Erythroblast (primary cell): ENCODE measurements at regions not wholly inside any gene's neighbourhood (a gene's known extent, or its start where the extent isn't known, plus 50 kb on each side); places are given as distances from the start of the nearest gene placed in this dataset.
A peak's percentile ranks its signal among the peaks of the same experiment; 100 is the strongest.

ENCODE experiments used
- DNase-seq, 2 experiments: peaks; one replicate each; lab custom pipeline; 2025; lab: John Stamatoyannopoulos, UW
- GATA1 ChIP-seq: IDR thresholded peaks from 2 replicates; pipeline ENCODE4 v1.6.1; 2011; ENCODE audit warnings: low read depth, mild to moderate bottlenecking, control low read depth, low read length, moderate library complexity
- POLR2A ChIP-seq: IDR thresholded peaks from 2 replicates; pipeline ENCODE4 v1.6.1; 2011; ENCODE audit warnings: mild to moderate bottlenecking, low read length

DNA sequence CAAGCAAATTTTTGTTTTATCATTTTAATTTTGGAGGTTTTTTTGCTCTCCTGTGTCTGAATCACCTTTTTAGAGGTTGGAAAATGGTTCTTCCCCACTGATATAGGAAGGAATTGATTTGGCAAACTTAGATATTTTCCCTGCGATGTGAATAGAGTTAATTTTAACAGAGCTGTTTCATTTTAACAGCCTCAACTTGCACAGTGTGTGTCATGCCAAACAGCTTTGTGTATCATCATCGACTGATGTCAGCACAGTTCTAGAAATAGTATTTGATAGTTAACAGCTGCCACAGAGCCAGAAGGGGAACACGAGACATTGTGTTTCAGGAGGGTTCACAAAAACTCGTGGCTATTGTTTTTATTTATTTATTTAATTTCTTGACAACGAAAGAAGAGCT, 243.1 kb upstream of the FOXN3 start:
- DNase-seq, result no peak

GRCh38 chr14:89658977-89659670, 242.1 kb upstream of the FOXN3 start:
- no peak for DNase-seq
- TF ChIP-seq GATA1 (no peak), POLR2A (no peak)

More for the DNA sequence above, 243.1 kb upstream of the FOXN3 start:
- TF ChIP-seq GATA1 (no peak), POLR2A (no peak)

DNA sequence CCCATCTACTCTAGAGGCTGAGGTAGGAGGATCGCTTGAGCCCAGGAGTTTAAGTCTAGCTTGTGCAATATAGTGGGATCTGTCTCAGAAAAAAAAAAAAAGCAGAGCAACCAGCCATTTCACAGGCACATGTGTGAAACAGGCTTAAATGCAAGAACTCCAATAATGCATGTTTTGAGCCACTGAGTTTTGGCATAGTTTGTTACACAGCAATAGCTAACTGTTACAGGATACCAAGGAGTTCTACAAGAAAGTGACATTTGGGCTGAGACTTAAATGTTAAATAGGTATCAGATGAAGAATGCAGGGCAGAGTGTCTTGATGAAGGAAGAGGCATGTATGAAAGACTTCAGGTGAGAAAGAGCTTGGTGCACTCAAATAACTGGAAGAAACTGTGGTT, 240.0 kb upstream of the FOXN3 start:
- DNase-seq, result no peak
- TF ChIP-seq POLR2A (no peak), GATA1 (no peak)

- TF ChIP-seq GATA1, result no peak
- TF ChIP-seq POLR2A, result no peak
- DNase-seq, result no peak
These were observed 238.0 kb upstream of the FOXN3 start for GRCh38 chr14:89654998-89655397.

DNA sequence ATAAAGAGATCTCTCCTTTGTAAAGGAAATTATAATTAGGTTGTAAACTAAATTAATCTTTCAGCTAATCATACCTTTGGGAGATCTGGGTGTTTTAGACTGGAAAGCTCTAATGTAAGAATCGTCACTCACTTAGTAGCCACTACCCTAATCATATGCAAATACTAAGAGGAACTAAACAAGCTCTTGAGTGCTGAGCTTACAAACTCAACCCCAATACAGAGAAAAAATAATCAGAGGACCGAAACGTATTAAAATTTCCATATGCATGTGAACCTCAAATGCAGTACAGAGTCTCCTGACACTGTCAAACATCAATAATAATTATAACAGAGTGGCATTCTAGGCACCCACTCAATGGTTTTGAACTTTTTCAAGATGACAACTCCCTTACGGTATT, 235.3 kb upstream of the FOXN3 start:
- DNase-seq, result no peak
- TF ChIP-seq POLR2A, result no peak
- no peak for TF ChIP-seq GATA1

DNA sequence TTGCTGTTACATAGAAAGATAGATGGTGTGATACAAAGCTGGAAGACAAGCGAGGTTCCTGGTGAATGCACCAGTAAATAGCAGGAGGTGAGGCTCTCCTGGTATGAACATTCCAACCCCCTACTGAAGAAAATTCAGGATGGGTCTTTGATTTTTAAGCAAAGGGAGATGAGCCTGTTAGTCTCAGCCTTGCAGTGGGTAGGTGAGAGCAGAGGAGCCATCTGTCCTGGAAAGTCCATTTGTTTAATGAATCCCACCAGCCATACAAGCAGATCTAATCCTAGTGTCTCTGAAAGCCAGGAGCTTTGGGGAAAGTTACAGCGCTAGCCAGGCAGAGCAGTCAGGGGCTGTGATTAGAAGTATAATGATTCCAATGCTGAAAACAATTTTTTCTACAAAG, 234.8 kb upstream of the FOXN3 start:
- TF ChIP-seq POLR2A, result no peak
- TF ChIP-seq GATA1, result no peak
- DNase-seq, result no peak

DNA sequence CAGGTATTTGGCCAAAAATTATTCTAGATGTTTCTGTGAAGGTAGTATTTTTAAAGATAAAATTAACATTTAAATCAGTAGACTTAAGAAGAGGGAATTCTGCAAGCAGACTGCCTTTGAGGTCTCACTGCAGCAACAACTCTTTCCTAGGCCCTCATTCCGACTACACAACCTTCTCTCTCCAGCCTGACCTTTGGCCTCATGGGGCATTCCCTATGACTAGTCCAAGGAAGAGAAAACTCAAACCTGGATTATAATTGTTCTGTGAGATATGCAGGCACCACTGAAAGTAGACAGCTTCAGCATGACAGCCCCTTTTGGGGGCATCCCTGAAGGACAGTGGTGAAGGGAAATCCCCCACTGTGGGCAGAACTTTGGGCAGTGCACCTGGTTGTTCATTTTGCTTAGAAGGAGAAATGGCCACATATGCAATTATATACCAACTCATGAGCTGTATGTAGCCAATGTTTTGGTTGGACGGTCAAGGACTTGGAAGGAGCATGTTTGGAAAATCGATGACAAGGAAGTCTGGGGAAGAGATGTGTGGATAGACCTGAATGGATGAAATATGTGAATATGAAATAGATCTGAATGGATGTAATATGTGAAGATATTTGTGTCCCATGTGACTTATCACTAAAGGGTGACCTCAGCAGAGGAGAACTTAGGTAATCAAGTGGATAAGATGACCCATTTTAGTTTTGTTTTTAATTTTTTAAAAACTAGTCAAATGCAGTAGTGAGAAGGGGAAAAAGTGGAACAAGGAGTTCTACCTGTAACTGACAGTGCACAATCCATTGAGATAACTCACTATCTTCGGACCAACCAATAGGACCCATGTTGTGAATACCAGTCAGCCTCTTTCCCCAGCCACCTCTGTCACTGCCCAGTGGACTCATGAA, 233.3 kb upstream of the FOXN3 start:
- no peak for DNase-seq

DNA sequence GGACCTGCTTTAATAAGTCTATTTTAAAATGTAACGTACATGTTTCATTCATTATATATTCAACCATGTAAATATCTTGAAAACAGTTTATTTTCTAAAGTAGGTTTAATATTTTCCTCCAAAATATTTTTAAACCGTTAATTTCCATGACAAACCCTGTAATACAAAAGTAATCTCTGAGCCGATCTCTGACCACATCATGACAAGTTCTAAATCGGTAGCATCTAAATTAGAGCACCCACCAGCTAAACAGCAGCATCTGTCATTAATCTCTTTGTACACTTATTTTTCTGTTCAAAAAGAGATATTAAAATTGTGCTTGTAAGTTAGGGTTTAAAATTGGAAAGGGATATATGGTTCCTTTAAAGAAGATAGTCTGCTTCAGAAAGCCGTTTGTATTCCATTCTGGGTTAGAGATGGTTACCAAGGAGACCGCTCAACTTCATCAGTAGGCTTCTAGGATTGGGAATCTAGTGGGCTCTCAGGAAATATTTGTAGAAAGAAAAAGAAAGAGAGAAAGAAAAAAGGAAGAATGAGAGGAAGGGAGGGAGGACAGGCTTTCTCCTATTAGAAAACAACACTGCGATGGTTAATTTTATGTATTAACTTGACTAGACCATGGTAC, 232.5 kb upstream of the FOXN3 start:
- no peak for DNase-seq
- TF ChIP-seq GATA1 (peak; percentile 25), POLR2A (no peak)

More for the DNA sequence above, 233.3 kb upstream of the FOXN3 start:
- TF ChIP-seq GATA1 (no peak), POLR2A (no peak)

DNA sequence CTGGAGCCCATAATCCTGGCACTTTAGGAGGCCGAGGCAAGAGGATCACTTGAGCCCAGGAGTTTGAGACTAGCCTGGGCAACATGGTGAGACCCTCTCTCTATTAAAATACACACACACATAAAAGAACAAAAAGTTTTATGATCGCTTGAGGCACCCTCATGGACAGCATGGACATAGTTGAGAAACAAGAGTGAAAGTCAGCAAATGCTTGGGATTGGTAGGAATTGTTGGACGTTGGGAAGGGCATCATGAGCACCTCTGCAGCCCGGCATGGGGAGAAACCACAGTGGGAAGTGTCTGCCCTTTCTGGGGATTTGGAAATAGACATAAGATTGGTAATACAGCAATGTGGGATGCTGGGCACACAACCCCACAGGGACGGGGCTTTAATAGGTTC, 231.9 kb upstream of the FOXN3 start:
- TF ChIP-seq GATA1, result no peak
- TF ChIP-seq POLR2A, result no peak
- no peak for DNase-seq

DNA sequence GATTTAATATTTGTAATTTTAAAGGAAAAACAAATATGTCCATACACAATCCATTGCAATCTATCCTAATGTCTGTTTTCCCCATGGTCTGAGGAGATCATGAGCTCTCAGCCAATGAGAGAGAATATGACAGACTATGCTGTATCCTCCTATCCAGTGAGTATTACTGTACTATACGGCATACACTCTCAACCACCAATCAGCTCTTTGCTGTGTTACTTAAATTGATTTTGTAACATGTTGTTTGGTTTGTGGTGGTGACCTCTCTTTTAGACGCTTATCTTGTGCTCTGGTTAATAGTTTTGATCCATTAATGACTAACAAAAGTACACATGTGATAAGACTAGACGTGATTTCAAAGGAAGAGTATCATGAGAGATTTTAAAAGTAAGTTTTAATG, 231.5 kb upstream of the FOXN3 start:
- TF ChIP-seq POLR2A (no peak), GATA1 (no peak)
- no peak for DNase-seq

DNA sequence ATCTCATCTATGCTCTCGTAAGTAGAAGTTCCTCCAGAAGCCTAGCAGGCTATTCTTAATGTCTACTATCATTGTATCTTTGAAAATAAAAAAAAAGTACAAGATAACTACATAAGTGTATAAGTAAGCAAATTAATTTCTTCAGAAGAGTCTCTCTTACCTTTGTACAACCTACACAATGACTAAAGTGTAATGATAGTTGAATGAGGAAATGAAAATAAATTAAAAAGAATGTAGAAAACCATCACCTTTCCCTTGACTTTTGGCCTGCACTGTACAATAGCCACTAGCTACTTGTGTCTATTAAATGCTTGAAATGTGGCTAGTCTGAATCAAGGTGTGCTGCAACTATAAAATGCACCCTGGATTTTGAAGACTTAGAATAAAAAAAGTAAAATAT, 229.9 kb upstream of the FOXN3 start:
- TF ChIP-seq POLR2A (no peak), GATA1 (no peak)
- DNase-seq, result no peak

GRCh38 chr14:89644641-89645040, 227.6 kb upstream of the FOXN3 start:
- TF ChIP-seq GATA1 (no peak), POLR2A (no peak)

DNA sequence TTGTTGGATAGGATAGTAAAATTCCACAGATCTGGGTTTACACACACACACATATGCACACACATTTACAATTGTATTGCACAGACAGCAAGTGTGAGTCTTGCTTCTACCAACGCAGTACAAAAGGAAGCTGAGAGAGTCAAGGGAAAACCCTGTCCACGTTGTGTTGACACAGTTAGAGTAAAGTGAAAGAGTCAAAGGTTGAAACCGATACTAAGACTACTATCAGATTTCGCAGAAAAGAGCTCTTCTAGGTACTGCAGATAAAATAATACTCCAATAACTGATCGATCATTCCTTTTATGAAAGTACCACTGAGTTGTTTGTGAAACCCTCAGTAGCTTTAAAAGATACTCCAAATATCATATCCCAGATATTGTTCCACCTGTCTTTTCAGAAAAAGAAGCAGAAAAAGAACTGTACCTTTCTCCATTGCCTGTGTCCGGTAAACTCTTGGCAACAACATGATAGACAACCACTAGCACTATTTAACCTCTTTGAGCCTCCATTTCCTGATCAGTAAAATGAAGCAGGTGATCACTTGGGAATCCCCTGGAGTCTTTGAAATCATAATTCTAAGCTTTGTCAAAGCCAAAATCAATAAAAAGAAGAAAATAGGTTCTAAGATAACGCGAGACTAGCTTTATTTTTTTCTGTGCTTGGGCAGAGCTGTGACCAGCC, 224.6 kb upstream of the FOXN3 start:
- DNase-seq, result no peak
- TF ChIP-seq GATA1, result no peak
- TF ChIP-seq POLR2A, result no peak

More at GRCh38 chr14:89644641-89645040, 227.6 kb upstream of the FOXN3 start:
- no peak for DNase-seq
